PC-3 (cell line): ENCODE measurements at regions not wholly inside any gene's neighbourhood (a gene's known extent, or its start where the extent isn't known, plus 50 kb on each side); places are given as distances from the start of the nearest gene placed in this dataset.

ENCODE experiments used
- ATAC-seq: fragments of 200-7000 bp; cut with Tn5 transposase; 2 replicates; pipeline ENCODE4 v1.9.1; 2020; ENCODE audit warnings: mild to moderate bottlenecking, moderate library complexity
- BruUV-seq: library from RNA; stranded (reverse); fragments of 400-500 nt; replicated peaks from 2 replicates; lab custom pipeline; 2021; lab: Mats Ljungman, UMichigan
- CTCF ChIA-PET: fragments of 300-600 bp; sonication (Branson Sonifier 250); formaldehyde crosslinking; loops from one replicate; lab custom pipeline; 2022; ENCODE audit warnings: antibody characterized with exemption; lab: Charles Lee
- POLR2A ChIA-PET: fragments of 300-600 bp; sonication (Branson Sonifier 250); formaldehyde crosslinking; loops from one replicate; lab custom pipeline; 2022; ENCODE audit warnings: antibody characterized with exemption; ENCODE audit not compliant: unreplicated experiment; lab: Charles Lee
- DNase-seq: peaks from one replicate; pipeline ENCODE4 v3.0.0-alpha.2; 2015
- H2AFZ ChIP-seq: fragments of 300-600 bp; sonication (generic); 2 replicates; pipeline ENCODE4 v1.6.0; 2016; ENCODE audit warnings: antibody characterized with exemption, low read length
- H3F3A ChIP-seq: fragments of 300-600 bp; sonication (generic); one replicate; pipeline ENCODE4 v1.6.0; 2017; ENCODE audit warnings: antibody characterized with exemption, low read length, control low read depth, mild to moderate bottlenecking; ENCODE audit not compliant: unreplicated experiment
- H3K27ac ChIP-seq: fragments of 300-600 bp; sonication (generic); 2 replicates; pipeline ENCODE4 v1.5.1; 2016; ENCODE audit warnings: mild to moderate bottlenecking, low read length
- H3K27me3 ChIP-seq: fragments of 300-600 bp; sonication (generic); 2 replicates; pipeline ENCODE4 v1.6.1; 2016; ENCODE audit warnings: low read length, mixed read lengths
- H3K36me3 ChIP-seq: fragments of 300-600 bp; sonication (generic); 2 replicates; pipeline ENCODE4 v1.6.1; 2016; ENCODE audit warnings: low read depth, mixed run types, low read length, mixed read lengths
- H3K4me1 ChIP-seq: fragments of 300-600 bp; sonication (generic); 2 replicates; pipeline ENCODE4 v1.5.1; 2016; ENCODE audit warnings: low read length; ENCODE audit not compliant: insufficient read depth
- H3K4me2 ChIP-seq: fragments of 300-600 bp; sonication (generic); 2 replicates; pipeline ENCODE4 v1.6.0; 2016; ENCODE audit warnings: low read length
- H3K4me3 ChIP-seq: fragments of 300-600 bp; sonication (generic); 2 replicates; pipeline ENCODE4 v1.5.1; 2016; ENCODE audit warnings: mild to moderate bottlenecking, low read length, mixed read lengths
- H3K79me2 ChIP-seq: fragments of 300-600 bp; sonication (generic); 2 replicates; pipeline ENCODE4 v1.6.1; 2017; ENCODE audit warnings: low read length, mixed read lengths
- H3K9ac ChIP-seq: fragments of 300-600 bp; sonication (generic); 2 replicates; pipeline ENCODE4 v1.6.0; 2016; ENCODE audit warnings: mild to moderate bottlenecking, low read length
- H3K9me2 ChIP-seq: fragments of 300-600 bp; sonication (generic); replicated peaks from 2 replicates; pipeline ENCODE4 v1.6.1; 2016; ENCODE audit warnings: mixed run types, low read length, mixed read lengths
- H3K9me3 ChIP-seq: fragments of 300-600 bp; sonication (generic); 2 replicates; pipeline ENCODE4 v1.6.1; 2016; ENCODE audit warnings: low read length, mixed read lengths
- H4K20me1 ChIP-seq: fragments of 300-600 bp; sonication (generic); 2 replicates; pipeline ENCODE4 v1.6.1; 2016; ENCODE audit warnings: low read length, mixed read lengths
- CTCF ChIP-seq: fragments of 300-600 bp; sonication (generic); conservative IDR thresholded peaks from 2 replicates; pipeline ENCODE4 v1.5.1; 2017; ENCODE audit warnings: antibody characterized with exemption, low read depth, mild to moderate bottlenecking, low read length
- EZH2 ChIP-seq: fragments of 300-600 bp; sonication (generic); IDR thresholded peaks from one replicate; pipeline ENCODE4 v1.6.1; 2017; ENCODE audit warnings: antibody characterized with exemption, mild to moderate bottlenecking, low read length; ENCODE audit not compliant: unreplicated experiment
- EZH2phosphoT487 ChIP-seq: fragments of 300-600 bp; sonication (generic); IDR thresholded peaks from 2 replicates; pipeline ENCODE4 v1.6.1; 2018; ENCODE audit warnings: mild to moderate bottlenecking, antibody characterized with exemption, low read length, borderline replicate concordance
- intact Hi-C: fragments of 100-400 bp; cut with micrococcal nuclease; formaldehyde crosslinking; loops from 2 replicates; pipeline ENCODE4 v1.9.0; 2023

DNA sequence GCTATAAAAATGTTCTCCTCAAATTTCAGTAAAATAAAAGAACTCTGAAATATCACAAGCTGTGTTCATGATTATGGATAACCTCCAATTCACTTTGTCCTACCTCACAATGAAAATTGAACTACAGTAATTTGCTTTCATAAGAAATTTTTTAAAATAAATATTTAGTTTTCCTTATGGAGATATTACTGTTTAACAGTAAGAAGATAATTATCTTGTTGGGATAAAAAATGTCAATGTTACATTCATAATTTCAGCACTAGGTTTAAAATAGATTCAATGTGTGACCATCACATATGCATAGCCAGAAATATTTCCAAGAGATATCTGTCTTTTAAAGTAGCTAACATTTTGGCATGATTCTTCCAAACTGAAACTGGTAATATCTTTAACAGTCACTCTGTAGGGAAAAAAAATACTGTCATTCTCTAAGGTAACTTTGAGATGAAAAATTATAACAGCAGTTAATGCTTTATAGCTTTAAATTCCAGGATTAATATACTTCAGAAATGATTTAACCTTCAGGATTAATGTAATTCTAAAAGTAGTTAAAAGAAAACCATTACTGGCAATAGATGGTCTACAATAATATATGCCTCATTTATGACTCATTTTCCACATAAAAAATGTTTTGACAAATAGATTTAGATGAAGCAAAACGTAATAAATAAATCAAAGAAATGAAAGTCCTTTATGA, 91.3 kb downstream of the SPRY2 start:
- H3F3A ChIP-seq = no peaks in the 10 kb centered on the region
- no peak overlapping the region for H3K4me3 ChIP-seq
- H3K9me3 ChIP-seq = no peaks in the 10 kb centered on the region
- ATAC-seq = no peak
- H3K4me1 ChIP-seq = 0 out of 2 replicates have a peak, but pooled peaks cover 5% of the 10 kb centered on the region
- no peak overlapping the region for H3K4me2 ChIP-seq
- no peak overlapping the region for H2AFZ ChIP-seq
- POLR2A ChIA-PET = no interaction called here
- H3K27me3 ChIP-seq = no peaks in the 10 kb centered on the region
- BruUV-seq = no TSS peak
- DNase-seq = peak; percentile 7
- intact Hi-C loops = no loop called here
- H3K9me2 ChIP-seq = no peaks in the 10 kb centered on the region
- CTCF ChIA-PET = no interaction called here
- TF ChIP-seq EZH2 (no peak), CTCF (no peak), EZH2phosphoT487 (no peak)
- H3K79me2 ChIP-seq = no peaks in the 10 kb centered on the region
- no peaks in the 10 kb centered on the region for H4K20me1 ChIP-seq
- no peaks in the 10 kb centered on the region for H3K36me3 ChIP-seq
- no peak overlapping the region for H3K27ac ChIP-seq
- no peak overlapping the region for H3K9ac ChIP-seq

DNA sequence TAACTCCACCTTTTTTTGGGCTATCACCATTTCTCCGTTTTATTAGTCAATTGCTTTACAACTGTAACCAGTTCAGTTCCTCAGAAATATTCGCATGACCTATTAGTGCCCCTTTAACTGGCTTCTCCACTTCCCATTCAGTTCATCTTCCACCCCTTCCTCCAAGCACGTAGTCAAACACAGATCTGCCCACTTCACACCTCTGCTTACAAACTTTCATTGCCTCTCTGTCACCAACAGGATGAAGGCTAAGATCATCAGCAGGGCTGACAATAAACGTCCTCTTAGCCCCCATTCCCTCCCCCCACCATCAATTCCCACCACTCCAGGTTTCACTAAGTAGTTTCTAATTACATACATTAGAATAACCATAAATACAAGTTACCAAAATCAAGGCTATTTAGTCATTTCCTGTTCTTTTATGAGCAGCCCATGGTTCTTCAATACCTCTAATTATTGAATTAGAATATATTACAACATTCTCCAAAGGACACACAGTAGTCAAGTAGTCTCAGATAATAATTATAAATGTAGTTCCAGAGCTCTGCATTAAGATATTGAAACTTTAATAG, 95.7 kb downstream of the SPRY2 start:
- Histone ChIP-seq H3K4me1 (peaks cover 5% of the 10 kb centered on the region; the same call in 1 of the 2 replicates), H4K20me1 (no peaks in the 10 kb centered on the region), H3K9ac (no peak overlapping the region), H3K27ac (no peak overlapping the region), H3K4me2 (no peak overlapping the region), H3K79me2 (no peaks in the 10 kb centered on the region), H3K9me3 (no peaks in the 10 kb centered on the region), H3K27me3 (no peaks in the 10 kb centered on the region), H3K4me3 (no peak overlapping the region), H3K36me3 (no peaks in the 10 kb centered on the region), H3F3A (no peaks in the 10 kb centered on the region), H3K9me2 (no peaks in the 10 kb centered on the region), H2AFZ (no peak overlapping the region)
- intact Hi-C loops = no loop called here
- ATAC-seq = no peak
- DNase-seq = no peak
- TF ChIP-seq EZH2phosphoT487 (no peak), CTCF (no peak), EZH2 (no peak)
- no TSS peak for BruUV-seq
- ChIA-PET POLR2A (no interaction called here), CTCF (no interaction called here)

- Histone ChIP-seq H3K9me3 (no peaks in the 10 kb centered on the region), H3K36me3 (no peaks in the 10 kb centered on the region), H2AFZ (no peak overlapping the region), H3K9me2 (no peaks in the 10 kb centered on the region), H3K4me3 (no peak overlapping the region), H3F3A (no peaks in the 10 kb centered on the region), H3K9ac (no peak overlapping the region), H3K27me3 (no peaks in the 10 kb centered on the region), H3K4me2 (no peak overlapping the region), H4K20me1 (no peaks in the 10 kb centered on the region), H3K27ac (no peak overlapping the region), H3K4me1 (peaks cover 6% of the 10 kb centered on the region), H3K79me2 (no peaks in the 10 kb centered on the region)
- BruUV-seq = no TSS peak
- TF ChIP-seq EZH2phosphoT487 = no peak
- TF ChIP-seq CTCF = no peak
- no peak for TF ChIP-seq EZH2
- intact Hi-C loops = no loop called here
- CTCF ChIA-PET = no interaction called here
- ATAC-seq (no peak), DNase-seq (no peak)
- POLR2A ChIA-PET = no interaction called here
Measured at GRCh38 chr13:80244574-80244973, 96.4 kb downstream of the SPRY2 start.
